Psoas muscle (tissue), 7 donors: ENCODE measurements at regions not wholly inside any gene's neighbourhood (a gene's known extent, or its start where the extent isn't known, plus 50 kb on each side); places are given as distances from the start of the nearest gene placed in this dataset.

Experiments used
- ATAC-seq, 4 donors: fragments of 200-7000 bp; cut with Tn5 transposase; one replicate each; pipeline ENCODE4 v1.9.1; 2020; ENCODE audit warnings: moderate library complexity in 3 of 4, mild to moderate bottlenecking in 2 of 4
- DNase-seq, 2 donors: peaks; one replicate each; pipeline ENCODE4 v3.0.0-alpha.2; 2020
- H3K27ac ChIP-seq: fragments of 200-600 bp; one replicate; pipeline ENCODE4 v1.8.0; 2022
- H3K27me3 ChIP-seq, 3 donors: fragments of 200-600 bp in 1 of 3; one replicate each; pipeline versions ENCODE4 v1.6.1 to v1.8.0; 2013 to 2022; ENCODE audit warnings: low read length in 2 of 3, mild to moderate bottlenecking in 2 of 3, moderate library complexity in 1 of 3; ENCODE audit not compliant: insufficient read depth in 3 of 3
- H3K36me3 ChIP-seq, 2 donors: fragments of 200-600 bp in 1 of 2; one replicate each; pipeline versions ENCODE4 v1.6.1 to v1.8.0; 2013 to 2022; ENCODE audit warnings: low read depth in 1 of 2, mild to moderate bottlenecking in 1 of 2, moderate library complexity in 1 of 2; ENCODE audit not compliant: insufficient read depth in 1 of 2
- H3K4me1 ChIP-seq: fragments of 200-600 bp; one replicate; pipeline ENCODE4 v1.8.0; 2022
- H3K4me3 ChIP-seq: fragments of 200-600 bp; one replicate; pipeline ENCODE4 v1.8.0; 2022; ENCODE audit warnings: mild to moderate bottlenecking
- H3K9me3 ChIP-seq: fragments of 200-600 bp; one replicate; pipeline ENCODE4 v1.8.0; 2022
- CTCF ChIP-seq: fragments of 200-600 bp; IDR thresholded peaks from one replicate; pipeline ENCODE4 v1.8.0; 2022; ENCODE audit warnings: antibody characterized with exemption
- WGBS, 3 donors: extraction: QIAGEN DNeasy Blood & Tissue Kit; methylation state at CpG; one replicate each; pipeline versions ENCODE4 v1.1.6 to v1.1.7; 2013; 5-methylcytosine and 5-hydroxymethylcytosine counted together
- intact Hi-C, 2 donors: fragments of 100-400 bp; cut with DNase I; formaldehyde crosslinking; loops; one replicate each; pipeline versions ENCODE4 v1.11.0 to v1.14.2; 2022
- donor health status: healthy with polysubstance abuse.
- donor health status: DM: no; HTN: no; CAD: no; lungs with moderate emphysema.
- donor health status: Bipolar disorder and iron deficiency.
- donor health status: healthy.
- donor health status: DM: yes; HTN: yes; CAD: no.
- donor health status: DM: no; HTN: no; CAD: no.
- donor health status: DM: yes; HTN: yes; CAD: no.

- H3K4me3 ChIP-seq, result no peak overlapping the region
- no peak overlapping the region for H3K27ac ChIP-seq
- ATAC-seq (no peak), DNase-seq (no peak)
- intact Hi-C loops, result loop anchor here in 1 of 2 donors (1.0 kb wide), 1 partner anchor 15 kb away; no protein-coding TSS in a partner anchor
- TF ChIP-seq CTCF, result no peak
- no peaks in the 10 kb centered on the region for H3K27me3 ChIP-seq
- no peaks in the 10 kb centered on the region for H3K4me1 ChIP-seq
- H3K9me3 ChIP-seq, result no peaks in the 10 kb centered on the region
- H3K36me3 ChIP-seq, result no peaks in the 10 kb centered on the region
- WGBS, 3 donors, result 32 to 46% (median 41%) methylated on average over 3 of the region's 3 CpGs
Measured at GRCh38 chr3:72276806-72277205, 491.9 kb upstream of the PROK2 start.

GRCh38 chr3:72275331-72275751 is 490.4 kb upstream of the PROK2 start:
- Histone ChIP-seq H3K4me1 (peaks cover 8% of the 10 kb centered on the region), H3K27ac (no peak overlapping the region)
- TF ChIP-seq CTCF, result no peak

GRCh38 chr3:72274493-72275330 is 489.8 kb upstream of the PROK2 start:
- intact Hi-C loops, result no loop called here

More at GRCh38 chr3:72275331-72275751, 490.4 kb upstream of the PROK2 start:
- 44 to 74% (median 73%) methylated on average over 7 of the region's 7 CpGs for WGBS, 3 donors
- Histone ChIP-seq H3K36me3 (no peaks in the 10 kb centered on the region), H3K4me3 (no peak overlapping the region), H3K9me3 (no peaks in the 10 kb centered on the region), H3K27me3 (no peaks in the 10 kb centered on the region)
- intact Hi-C loops, result no loop called here
- no peak for ATAC-seq
- DNase-seq, result no peak

GRCh38 chr3:72273615-72274014 is 488.7 kb upstream of the PROK2 start:
- no peak for TF ChIP-seq CTCF
- no peaks in the 10 kb centered on the region for H3K36me3 ChIP-seq
- DNase-seq (no peak), ATAC-seq (no peak)
- no peak overlapping the region for H3K4me3 ChIP-seq
- no peaks in the 10 kb centered on the region for H3K9me3 ChIP-seq
- peaks cover 16% of the 10 kb centered on the region for H3K4me1 ChIP-seq
- intact Hi-C loops, result no loop called here
- whole genome bisulfite sequencing, 3 donors, result 73 to 81% (median 80%) methylated on average over 6 of the region's 6 CpGs
- no peak overlapping the region for H3K27ac ChIP-seq
- no peaks in the 10 kb centered on the region for H3K27me3 ChIP-seq

More at GRCh38 chr3:72274493-72275330, 489.8 kb upstream of the PROK2 start:
- no peaks in the 10 kb centered on the region for H3K36me3 ChIP-seq
- H3K27ac ChIP-seq, result no peak overlapping the region
- H3K4me3 ChIP-seq, result no peak overlapping the region
- H3K27me3 ChIP-seq, result no peaks in the 10 kb centered on the region
- 39 to 47% (median 41%) methylated on average over 12 of the region's 12 CpGs for WGBS, 3 donors
- H3K4me1 ChIP-seq, result peaks cover 13% of the 10 kb centered on the region
- ATAC-seq, result peak in 1 of 4 donors; percentile 18
- H3K9me3 ChIP-seq, result no peaks in the 10 kb centered on the region
- TF ChIP-seq CTCF, result no peak
- DNase-seq, result no peak
